ENCODE measurements at regions not wholly inside any gene's neighbourhood (a gene's known extent, or its start where the extent isn't known, plus 50 kb on each side); places are given as distances from the start of the nearest gene placed in this dataset.

- H3K14ac ChIP-seq (ENCODE audit: low read length), result no peak overlapping the region
- WGBS (ENCODE audit: extremely low coverage, insufficient coverage, insufficient read length), result no CpG with 5 or more reads among the region's 1 CpG
These were observed 132.5 kb upstream of the G2E3 start for GRCh38 chr14:30426463-30426862.

GRCh38 chr14:30427401-30427800 lies 131.6 kb upstream of the G2E3 start:
- Histone ChIP-seq H3K36me3 (ENCODE audit: control insufficient read depth in 1 of 2, insufficient read depth in 2 of 2, low read length in 2 of 2) (no peaks in the 10 kb centered on the region), H2AFZ (ENCODE audit: insufficient read depth, low read length, poor library complexity) (no peak overlapping the region), H3K23ac (ENCODE audit: low read length) (no peak overlapping the region), H3K9ac (ENCODE audit: low read length) (no peak overlapping the region), H2BK5ac (ENCODE audit: low read depth, low read length, poor library complexity) (no peak overlapping the region), H3K79me2 (ENCODE audit: control insufficient read depth, insufficient read depth, low read length, poor library complexity) (no peaks in the 10 kb centered on the region), H4K91ac (ENCODE audit: low read depth, low read length) (no peak overlapping the region), H3K9me3 (ENCODE audit: insufficient read depth, low read depth, low read length) (no peaks in the 10 kb centered on the region), H3K4me3 (ENCODE audit: low read depth, low read length) (no peak overlapping the region), H3K4ac (ENCODE audit: low read depth, low read length) (no peak overlapping the region), H2AK5ac (ENCODE audit: low read length) (no peak overlapping the region), H4K12ac (ENCODE audit: low read depth, low read length) (no peak overlapping the region), H3K14ac (ENCODE audit: low read length) (no peak overlapping the region), H3K79me1 (ENCODE audit: low read length) (no peaks in the 10 kb centered on the region), H3K27me3 (ENCODE audit: insufficient read depth, low read length) (no peaks in the 10 kb centered on the region), H3K18ac (ENCODE audit: low read length) (no peak overlapping the region), H3K4me2 (ENCODE audit: low read length) (no peak overlapping the region), H3K4me1 (ENCODE audit: control insufficient read depth in 1 of 2, insufficient read depth in 2 of 2, low read length in 2 of 2) (no peaks in the 10 kb centered on the region), H2BK12ac (ENCODE audit: low read length) (no peak overlapping the region), H4K8ac (ENCODE audit: low read depth, low read length) (no peak overlapping the region), H3K27ac (ENCODE audit: low read depth, low read length) (no peak overlapping the region), H2BK120ac (ENCODE audit: insufficient read depth, low read length, poor library complexity) (no peak overlapping the region)
- DNase-seq, result no peak
- WGBS (ENCODE audit: extremely low coverage, insufficient coverage, insufficient read length), result no CpG with 5 or more reads among the region's 2 CpGs

More at GRCh38 chr14:30426463-30426862, 132.5 kb upstream of the G2E3 start:
- H4K8ac ChIP-seq (ENCODE audit: low read depth, low read length), result no peak overlapping the region
- no peaks in the 10 kb centered on the region for H3K36me3 ChIP-seq (ENCODE audit: control insufficient read depth in 1 of 2, insufficient read depth in 2 of 2, low read length in 2 of 2)
- no peak overlapping the region for H2AFZ ChIP-seq (ENCODE audit: insufficient read depth, low read length, poor library complexity)
- no peak overlapping the region for H3K23ac ChIP-seq (ENCODE audit: low read length)
- no peaks in the 10 kb centered on the region for H3K4me1 ChIP-seq (ENCODE audit: control insufficient read depth in 1 of 2, insufficient read depth in 2 of 2, low read length in 2 of 2)
- H3K4me2 ChIP-seq (ENCODE audit: low read length), result no peak overlapping the region
- no peaks in the 10 kb centered on the region for H3K79me2 ChIP-seq (ENCODE audit: control insufficient read depth, insufficient read depth, low read length, poor library complexity)
- H2BK5ac ChIP-seq (ENCODE audit: low read depth, low read length, poor library complexity), result no peak overlapping the region
- no peak overlapping the region for H3K27ac ChIP-seq (ENCODE audit: low read depth, low read length)
- H4K91ac ChIP-seq (ENCODE audit: low read depth, low read length), result no peak overlapping the region
- H3K4me3 ChIP-seq (ENCODE audit: low read depth, low read length), result no peak overlapping the region
- H3K27me3 ChIP-seq (ENCODE audit: insufficient read depth, low read length), result no peaks in the 10 kb centered on the region
- H3K4ac ChIP-seq (ENCODE audit: low read depth, low read length), result no peak overlapping the region
- no peak overlapping the region for H4K12ac ChIP-seq (ENCODE audit: low read depth, low read length)
- no peaks in the 10 kb centered on the region for H3K9me3 ChIP-seq (ENCODE audit: insufficient read depth, low read depth, low read length)
- no peaks in the 10 kb centered on the region for H3K79me1 ChIP-seq (ENCODE audit: low read length)
- no peak overlapping the region for H3K9ac ChIP-seq (ENCODE audit: low read length)
- DNase-seq, result no peak
- no peak overlapping the region for H2BK12ac ChIP-seq (ENCODE audit: low read length)
- no peak overlapping the region for H3K18ac ChIP-seq (ENCODE audit: low read length)
- no peak overlapping the region for H2BK120ac ChIP-seq (ENCODE audit: insufficient read depth, low read length, poor library complexity)
- H2AK5ac ChIP-seq (ENCODE audit: low read length), result no peak overlapping the region

GRCh38 chr14:30427846-30428245 lies 131.1 kb upstream of the G2E3 start:
- Histone ChIP-seq H3K9ac (ENCODE audit: low read length) (no peak overlapping the region), H2AK5ac (ENCODE audit: low read length) (no peak overlapping the region), H2AFZ (ENCODE audit: insufficient read depth, low read length, poor library complexity) (no peak overlapping the region), H3K27ac (ENCODE audit: low read depth, low read length) (no peak overlapping the region), H3K4me2 (ENCODE audit: low read length) (no peak overlapping the region), H2BK5ac (ENCODE audit: low read depth, low read length, poor library complexity) (no peak overlapping the region), H4K8ac (ENCODE audit: low read depth, low read length) (no peak overlapping the region), H3K79me1 (ENCODE audit: low read length) (no peaks in the 10 kb centered on the region), H3K14ac (ENCODE audit: low read length) (no peak overlapping the region), H3K23ac (ENCODE audit: low read length) (no peak overlapping the region), H3K4me1 (ENCODE audit: control insufficient read depth in 1 of 2, insufficient read depth in 2 of 2, low read length in 2 of 2) (no peaks in the 10 kb centered on the region), H3K18ac (ENCODE audit: low read length) (no peak overlapping the region), H3K4ac (ENCODE audit: low read depth, low read length) (no peak overlapping the region), H4K91ac (ENCODE audit: low read depth, low read length) (no peak overlapping the region), H2BK120ac (ENCODE audit: insufficient read depth, low read length, poor library complexity) (no peak overlapping the region), H3K4me3 (ENCODE audit: low read depth, low read length) (no peak overlapping the region), H4K12ac (ENCODE audit: low read depth, low read length) (no peak overlapping the region), H2BK12ac (ENCODE audit: low read length) (no peak overlapping the region), H3K79me2 (ENCODE audit: control insufficient read depth, insufficient read depth, low read length, poor library complexity) (no peaks in the 10 kb centered on the region), H3K9me3 (ENCODE audit: insufficient read depth, low read depth, low read length) (no peaks in the 10 kb centered on the region), H3K36me3 (ENCODE audit: control insufficient read depth in 1 of 2, insufficient read depth in 2 of 2, low read length in 2 of 2) (no peaks in the 10 kb centered on the region), H3K27me3 (ENCODE audit: insufficient read depth, low read length) (no peaks in the 10 kb centered on the region)
- DNase-seq, result no peak

GRCh38 chr14:30431552-30431951 lies 127.4 kb upstream of the G2E3 start:
- H3K27ac ChIP-seq (ENCODE audit: low read depth, low read length), result no peak overlapping the region
- H3K4ac ChIP-seq (ENCODE audit: low read depth, low read length), result no peak overlapping the region
- no peak overlapping the region for H3K9ac ChIP-seq (ENCODE audit: low read length)
- H3K4me1 ChIP-seq (ENCODE audit: control insufficient read depth in 1 of 2, insufficient read depth in 2 of 2, low read length in 2 of 2), result no peaks in the 10 kb centered on the region
- H3K36me3 ChIP-seq (ENCODE audit: control insufficient read depth in 1 of 2, insufficient read depth in 2 of 2, low read length in 2 of 2), result no peaks in the 10 kb centered on the region
- H2BK5ac ChIP-seq (ENCODE audit: low read depth, low read length, poor library complexity), result no peak overlapping the region
- no peak overlapping the region for H3K4me2 ChIP-seq (ENCODE audit: low read length)
- no CpG with 5 or more reads among the region's 1 CpG for WGBS (ENCODE audit: extremely low coverage, insufficient coverage, insufficient read length)
- no peak overlapping the region for H2BK120ac ChIP-seq (ENCODE audit: insufficient read depth, low read length, poor library complexity)
- H3K79me2 ChIP-seq (ENCODE audit: control insufficient read depth, insufficient read depth, low read length, poor library complexity), result no peaks in the 10 kb centered on the region
- DNase-seq, result no peak
- no peak overlapping the region for H3K23ac ChIP-seq (ENCODE audit: low read length)
- no peaks in the 10 kb centered on the region for H3K79me1 ChIP-seq (ENCODE audit: low read length)
- no peak overlapping the region for H4K12ac ChIP-seq (ENCODE audit: low read depth, low read length)
- no peak overlapping the region for H3K18ac ChIP-seq (ENCODE audit: low read length)
- no peak overlapping the region for H2BK12ac ChIP-seq (ENCODE audit: low read length)
- H2AK5ac ChIP-seq (ENCODE audit: low read length), result no peak overlapping the region
- H3K9me3 ChIP-seq (ENCODE audit: insufficient read depth, low read depth, low read length), result no peaks in the 10 kb centered on the region
- H4K8ac ChIP-seq (ENCODE audit: low read depth, low read length), result no peak overlapping the region
- no peak overlapping the region for H3K4me3 ChIP-seq (ENCODE audit: low read depth, low read length)
- H4K91ac ChIP-seq (ENCODE audit: low read depth, low read length), result no peak overlapping the region
- no peaks in the 10 kb centered on the region for H3K27me3 ChIP-seq (ENCODE audit: insufficient read depth, low read length)
- H2AFZ ChIP-seq (ENCODE audit: insufficient read depth, low read length, poor library complexity), result no peak overlapping the region
- H3K14ac ChIP-seq (ENCODE audit: low read length), result no peak overlapping the region
